Heart right ventricle (tissue), 16 donors: ENCODE measurements at regions not wholly inside any gene's neighbourhood (a gene's known extent, or its start where the extent isn't known, plus 50 kb on each side); places are given as distances from the start of the nearest gene placed in this dataset.

Source experiments
- ATAC-seq, 8 donors: fragments of 200-7000 bp; cut with Tn5 transposase; one replicate each; pipeline ENCODE4 v1.9.1; 2020; ENCODE audit warnings: mild to moderate bottlenecking in 8 of 8, moderate library complexity in 8 of 8, moderate number of reproducible peaks in 1 of 8
- DNase-seq, 2 donors: peaks; one replicate each; pipeline ENCODE4 v3.0.0-alpha.2; 2020
- H3K27ac ChIP-seq, 10 donors: fragments of 200-600 bp; sonication (generic) in 2 of 10; one replicate each; pipeline versions ENCODE4 v1.5.0 to v1.8.0; 2020 to 2022; ENCODE audit warnings: mild to moderate bottlenecking in 3 of 10
- H3K27me3 ChIP-seq, 7 donors: fragments of 200-600 bp; one replicate each; pipeline ENCODE4 v1.8.0; 2021 to 2022; ENCODE audit warnings: mild to moderate bottlenecking in 2 of 7
- H3K36me3 ChIP-seq, 9 donors: fragments of 200-600 bp; sonication (generic) in 1 of 9; one replicate each; pipeline versions ENCODE4 v1.5.0 to v1.8.0; 2020 to 2022; ENCODE audit warnings: mild to moderate bottlenecking in 2 of 9
- H3K4me1 ChIP-seq, 9 donors: fragments of 200-600 bp; sonication (generic) in 1 of 9; one replicate each; pipeline versions ENCODE4 v1.5.0 to v1.8.0; 2020 to 2022; ENCODE audit warnings: mild to moderate bottlenecking in 4 of 9
- H3K4me3 ChIP-seq, 10 donors: fragments of 200-600 bp; sonication (generic) in 2 of 10; one replicate each; pipeline versions ENCODE4 v1.5.0 to v1.8.0; 2020 to 2022; ENCODE audit warnings: mild to moderate bottlenecking in 7 of 10, moderate library complexity in 2 of 10
- H3K9me3 ChIP-seq, 11 donors: fragments of 200-600 bp in 10 of 11; sonication (generic) in 2 of 11; one replicate each; pipeline versions ENCODE4 v1.5.0 to v1.8.0; 2013 to 2022; ENCODE audit warnings: mild to moderate bottlenecking in 2 of 11, control low read depth in 1 of 11, moderate library complexity in 1 of 11
- CTCF ChIP-seq, 9 donors: fragments of 200-600 bp; sonication (generic) in 2 of 9; IDR thresholded peaks; one replicate each; pipeline versions ENCODE4 v1.5.0 to v1.8.0; 2021 to 2022; ENCODE audit warnings: antibody characterized with exemption in 9 of 9, mild to moderate bottlenecking in 5 of 9, moderate library complexity in 1 of 9
- WGBS, 2 donors: extraction: QIAGEN DNeasy Blood & Tissue Kit; methylation state at CpG; one replicate each; pipeline ENCODE4 v1.1.7; 2013; ENCODE audit warnings: inconsistent platforms in 1 of 2; 5-methylcytosine and 5-hydroxymethylcytosine counted together
- intact Hi-C, 10 donors: fragments of 100-400 bp; cut with DNase I; formaldehyde crosslinking; loops; one replicate each; pipeline versions ENCODE4 v1.11.1 to v1.14.2; 2022
- donor health status: Arrhythmogenic right ventricular cardiomyopathy.
- donor health status: ischemic (EF 13 %, LVEDD 7.1; RV severe dilation, severe dysfunction).
- donor health status: healthy with polysubstance abuse.
- donor health status: DM: no; HTN: yes; CAD: no.
- donor health status: DM: no; HTN: no; CAD: no.
- donor health status: ischemic (EF 25% LVEDD 6.9; RV normal size, moderate dysfunction).
- donor health status: ischemic (EF 25% LVEDD 5.7; RV mildly dilated, moderate dysfunction).
- donor health status: healthy.
- donor health status: DM: yes; HTN: yes; CAD: no.
- donor health status: Ischemic cardiomyopathy.
- donor health status: ischemic (EF 35%, LVEDD 5.7; RV mildly dilated, moderate dysfunction).
- donor health status: nonischemic (EF 11% LVEDD 7.7; RV severe dilation, severe dysfunction).
- donor health status: DM: yes; HTN: yes; CAD: no.
- donor health status: PGD.
- donor health status: ischemic (EF 29% LVEDD 5.4; RV normal size, mild dysfunction).
- donor health status: nonischemic (EF 23%, LVEDD 6.1; RV moderate dilation, normal function).

GRCh38 chr1:226809785-226810571 is 60.4 kb upstream of the PSEN2 start:
- Histone ChIP-seq H3K27me3 (no peaks in the 10 kb centered on the region), H3K9me3 (no peaks in the 10 kb centered on the region), H3K36me3 (no peaks in the 10 kb centered on the region), H3K4me1 (peaks cover 4 to 15% (median 13%) of the 10 kb centered on the region in 9 donors), H3K27ac (no peak overlapping the region), H3K4me3 (no peak overlapping the region)
- no peak for TF ChIP-seq CTCF (IDR thresholded peaks at IDR 0.05)
- DNase-seq = no peak
- no peak for ATAC-seq
- intact Hi-C loops = loop anchor here in 1 of 10 donors (10.0 kb wide), 1 partner anchor 55 kb away; no protein-coding TSS in a partner anchor
- WGBS, 2 donors = 91 to 93% methylated on average over 11 of the region's 11 CpGs

- Histone ChIP-seq H3K4me1 (peaks cover 0 to under 1% (median 0%) of the 10 kb centered on the region in 9 donors), H3K36me3 (no peaks in the 10 kb centered on the region), H3K27me3 (peaks cover 0 to 2% (median 0%) of the 10 kb centered on the region in 7 donors), H3K4me3 (no peak overlapping the region), H3K27ac (no peak overlapping the region), H3K9me3 (no peaks in the 10 kb centered on the region)
- intact Hi-C loops = loop anchor here in 1 of 10 donors (10.0 kb wide), 1 partner anchor 54 kb away; no protein-coding TSS in a partner anchor
- WGBS, 2 donors = 85 to 86% methylated on average over 6 of the region's 6 CpGs
- DNase-seq = no peak
- no peak for ATAC-seq
- TF ChIP-seq CTCF (IDR thresholded peaks at IDR 0.05) = no peak
These were observed 61.9 kb upstream of the PSEN2 start for GRCh38 chr1:226808501-226808900.

- Histone ChIP-seq H3K4me1 (no peaks in the 10 kb centered on the region), H3K4me3 (no peak overlapping the region), H3K27ac (no peak overlapping the region), H3K36me3 (no peaks in the 10 kb centered on the region), H3K9me3 (no peaks in the 10 kb centered on the region), H3K27me3 (peaks cover 0 to 2% (median 0%) of the 10 kb centered on the region in 7 donors)
- TF ChIP-seq CTCF (IDR thresholded peaks at IDR 0.05) = no peak
- intact Hi-C loops = loop anchor here in 1 of 10 donors (10.0 kb wide), 1 partner anchor 52 kb away; no protein-coding TSS in a partner anchor
- WGBS, 2 donors = 57 to 67% methylated on average over 1 of the region's 1 CpG
- DNase-seq (no peak), ATAC-seq (no peak)
These were observed 63.4 kb upstream of the PSEN2 start for GRCh38 chr1:226806988-226807387.

GRCh38 chr1:226804907-226805759 is 65.3 kb upstream of the PSEN2 start:
- H3K9me3 ChIP-seq = no peaks in the 10 kb centered on the region
- no peak overlapping the region for H3K4me3 ChIP-seq
- ATAC-seq = no peak
- H3K36me3 ChIP-seq = no peaks in the 10 kb centered on the region
- DNase-seq = no peak
- WGBS, 2 donors = 85 to 86% methylated on average over 12 of the region's 12 CpGs
- H3K27ac ChIP-seq = no peak overlapping the region
- H3K27me3 ChIP-seq = peaks cover 0 to 2% (median 0%) of the 10 kb centered on the region in 7 donors
- intact Hi-C loops = loop anchor here in 1 of 10 donors (10.0 kb wide), 1 partner anchor 50 kb away; no protein-coding TSS in a partner anchor
- peaks cover 0 to 4% (median 0%) of the 10 kb centered on the region in 9 donors for H3K4me1 ChIP-seq
- TF ChIP-seq CTCF (IDR thresholded peaks at IDR 0.05) = no peak
